HepG2 (cell line): ENCODE measurements at regions not wholly inside any gene's neighbourhood (a gene's known extent, or its start where the extent isn't known, plus 50 kb on each side); places are given as distances from the start of the nearest gene placed in this dataset.

Experiments used
- FOXA1 ChIP-seq, 2 experiments: fragments of 450-650 bp in 1 of 2; sonication (generic) in 1 of 2; formaldehyde crosslinking in 1 of 2; IDR thresholded peaks; 2 replicates each; pipeline versions ENCODE4 v1.4.0 to v1.6.1; 2016 to 2020; ENCODE audit warnings: missing genetic modification reagents in 1 of 2
- HNRNPLL ChIP-seq: fragments of 200-400 bp; formaldehyde crosslinking; IDR thresholded peaks from 2 replicates; pipeline ENCODE4 v1.6.1; 2017; ENCODE audit warnings: mild to moderate bottlenecking, low read depth, low read length; ENCODE audit not compliant: poor library complexity, severe bottlenecking
- MAFG ChIP-seq: sonication (generic); formaldehyde crosslinking; IDR thresholded peaks from 2 replicates; pipeline ENCODE4 v1.5.1; 2020; ENCODE audit warnings: mild to moderate bottlenecking, missing genetic modification reagents
- PCBP2 ChIP-seq: fragments of 200-400 bp; formaldehyde crosslinking; optimal IDR thresholded peaks from 2 replicates; pipeline ENCODE3; 2018; ENCODE audit warnings: low read length, low read depth; ENCODE audit not compliant: poor library complexity, severe bottlenecking
- RAD21 ChIP-seq: fragments of 450-650 bp; formaldehyde crosslinking; IDR thresholded peaks from 2 replicates; pipeline ENCODE4 v1.5.0; 2020; ENCODE audit warnings: mild to moderate bottlenecking
- RFX3 ChIP-seq: IDR thresholded peaks from 2 replicates; pipeline ENCODE4 v1.6.1; 2016; ENCODE audit warnings: missing biosample characterization, missing genetic modification reagents
- YY1 ChIP-seq: IDR thresholded peaks from 2 replicates; pipeline ENCODE4 v1.6.1; 2011; ENCODE audit warnings: low read length, low read depth, moderate library complexity, mild to moderate bottlenecking; ENCODE audit not compliant: insufficient read depth, insufficient replicate concordance
- ZFAT ChIP-seq: sonication (generic); formaldehyde crosslinking; conservative IDR thresholded peaks from 2 replicates; pipeline ENCODE4 v1.8.1; 2023; ENCODE audit warnings: missing genetic modification reagents, inconsistent platforms
- ZNF30 ChIP-seq: sonication (generic); formaldehyde crosslinking; IDR thresholded peaks from 2 replicates; pipeline ENCODE4 v1.5.0; 2020; ENCODE audit warnings: mild to moderate bottlenecking, missing genetic modification reagents
- ZNF839 ChIP-seq: sonication (generic); formaldehyde crosslinking; IDR thresholded peaks from 2 replicates; pipeline ENCODE4 v1.4.0; 2020; ENCODE audit warnings: missing genetic modification reagents, mild to moderate bottlenecking, borderline replicate concordance
- TF ChIP-seq, protein P1 (sequence below): sonication (generic); formaldehyde crosslinking; IDR thresholded peaks from 2 replicates; pipeline ENCODE4 v1.4.0; 2020; ENCODE audit warnings: missing genetic modification reagents, borderline replicate concordance
- TF ChIP-seq, protein P2 (sequence below): sonication (generic); formaldehyde crosslinking; IDR thresholded peaks from 2 replicates; pipeline ENCODE4 v1.4.0; 2020; ENCODE audit warnings: mild to moderate bottlenecking, missing genetic modification reagents
- TF ChIP-seq, protein P3 (sequence below): sonication (generic); formaldehyde crosslinking; IDR thresholded peaks from 2 replicates; pipeline ENCODE4 v1.4.0; 2020; ENCODE audit warnings: mild to moderate bottlenecking, missing genetic modification reagents
- TF ChIP-seq, protein P4 (sequence below): IDR thresholded peaks from 2 replicates; pipeline ENCODE4 v1.6.1; 2016; ENCODE audit warnings: low read depth, borderline replicate concordance
- TF ChIP-seq, protein P5 (sequence below): sonication (generic); formaldehyde crosslinking; IDR thresholded peaks from 2 replicates; pipeline ENCODE4 v1.8.0; 2022; ENCODE audit warnings: missing genetic modification reagents, mild to moderate bottlenecking, inconsistent platforms, borderline replicate concordance

DNA sequence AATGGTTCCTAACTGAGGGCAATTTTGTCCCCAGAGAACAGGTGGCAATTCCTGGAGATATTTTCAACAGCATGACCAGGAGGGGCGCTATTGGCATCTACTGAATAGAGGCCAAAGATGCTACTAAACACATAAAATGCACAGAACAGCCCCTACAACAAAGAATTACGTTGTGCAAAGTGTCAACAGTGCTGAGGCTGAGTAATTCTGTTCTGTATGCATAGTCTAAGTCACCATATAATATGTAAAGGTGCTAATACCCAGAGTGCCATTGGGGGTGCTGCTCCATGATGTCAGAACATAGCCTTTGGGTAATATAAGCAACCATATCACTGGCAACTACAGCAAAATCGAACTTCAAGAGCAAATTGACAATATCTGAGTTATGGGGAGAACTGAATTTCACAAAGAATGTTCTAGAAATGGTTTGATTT lies 213.3 kb upstream of the PHYHIPL start (continued):
- TF ChIP-seq, protein P1, sequence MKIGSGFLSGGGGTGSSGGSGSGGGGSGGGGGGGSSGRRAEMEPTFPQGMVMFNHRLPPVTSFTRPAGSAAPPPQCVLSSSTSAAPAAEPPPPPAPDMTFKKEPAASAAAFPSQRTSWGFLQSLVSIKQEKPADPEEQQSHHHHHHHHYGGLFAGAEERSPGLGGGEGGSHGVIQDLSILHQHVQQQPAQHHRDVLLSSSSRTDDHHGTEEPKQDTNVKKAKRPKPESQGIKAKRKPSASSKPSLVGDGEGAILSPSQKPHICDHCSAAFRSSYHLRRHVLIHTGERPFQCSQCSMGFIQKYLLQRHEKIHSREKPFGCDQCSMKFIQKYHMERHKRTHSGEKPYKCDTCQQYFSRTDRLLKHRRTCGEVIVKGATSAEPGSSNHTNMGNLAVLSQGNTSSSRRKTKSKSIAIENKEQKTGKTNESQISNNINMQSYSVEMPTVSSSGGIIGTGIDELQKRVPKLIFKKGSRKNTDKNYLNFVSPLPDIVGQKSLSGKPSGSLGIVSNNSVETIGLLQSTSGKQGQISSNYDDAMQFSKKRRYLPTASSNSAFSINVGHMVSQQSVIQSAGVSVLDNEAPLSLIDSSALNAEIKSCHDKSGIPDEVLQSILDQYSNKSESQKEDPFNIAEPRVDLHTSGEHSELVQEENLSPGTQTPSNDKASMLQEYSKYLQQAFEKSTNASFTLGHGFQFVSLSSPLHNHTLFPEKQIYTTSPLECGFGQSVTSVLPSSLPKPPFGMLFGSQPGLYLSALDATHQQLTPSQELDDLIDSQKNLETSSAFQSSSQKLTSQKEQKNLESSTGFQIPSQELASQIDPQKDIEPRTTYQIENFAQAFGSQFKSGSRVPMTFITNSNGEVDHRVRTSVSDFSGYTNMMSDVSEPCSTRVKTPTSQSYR (CRISPR knock-in tag) = no peak
- TF ChIP-seq FOXA1 (IDR thresholded peaks at IDR 0.05) = no peak
- TF ChIP-seq FOXA1 (CRISPR knock-in tag; IDR thresholded peaks at IDR 0.05) = peak; percentile 61; the same call in 1 of the 2 replicates
- no peak for TF ChIP-seq ZNF30
- no peak for TF ChIP-seq PCBP2
- TF ChIP-seq, protein P2, sequence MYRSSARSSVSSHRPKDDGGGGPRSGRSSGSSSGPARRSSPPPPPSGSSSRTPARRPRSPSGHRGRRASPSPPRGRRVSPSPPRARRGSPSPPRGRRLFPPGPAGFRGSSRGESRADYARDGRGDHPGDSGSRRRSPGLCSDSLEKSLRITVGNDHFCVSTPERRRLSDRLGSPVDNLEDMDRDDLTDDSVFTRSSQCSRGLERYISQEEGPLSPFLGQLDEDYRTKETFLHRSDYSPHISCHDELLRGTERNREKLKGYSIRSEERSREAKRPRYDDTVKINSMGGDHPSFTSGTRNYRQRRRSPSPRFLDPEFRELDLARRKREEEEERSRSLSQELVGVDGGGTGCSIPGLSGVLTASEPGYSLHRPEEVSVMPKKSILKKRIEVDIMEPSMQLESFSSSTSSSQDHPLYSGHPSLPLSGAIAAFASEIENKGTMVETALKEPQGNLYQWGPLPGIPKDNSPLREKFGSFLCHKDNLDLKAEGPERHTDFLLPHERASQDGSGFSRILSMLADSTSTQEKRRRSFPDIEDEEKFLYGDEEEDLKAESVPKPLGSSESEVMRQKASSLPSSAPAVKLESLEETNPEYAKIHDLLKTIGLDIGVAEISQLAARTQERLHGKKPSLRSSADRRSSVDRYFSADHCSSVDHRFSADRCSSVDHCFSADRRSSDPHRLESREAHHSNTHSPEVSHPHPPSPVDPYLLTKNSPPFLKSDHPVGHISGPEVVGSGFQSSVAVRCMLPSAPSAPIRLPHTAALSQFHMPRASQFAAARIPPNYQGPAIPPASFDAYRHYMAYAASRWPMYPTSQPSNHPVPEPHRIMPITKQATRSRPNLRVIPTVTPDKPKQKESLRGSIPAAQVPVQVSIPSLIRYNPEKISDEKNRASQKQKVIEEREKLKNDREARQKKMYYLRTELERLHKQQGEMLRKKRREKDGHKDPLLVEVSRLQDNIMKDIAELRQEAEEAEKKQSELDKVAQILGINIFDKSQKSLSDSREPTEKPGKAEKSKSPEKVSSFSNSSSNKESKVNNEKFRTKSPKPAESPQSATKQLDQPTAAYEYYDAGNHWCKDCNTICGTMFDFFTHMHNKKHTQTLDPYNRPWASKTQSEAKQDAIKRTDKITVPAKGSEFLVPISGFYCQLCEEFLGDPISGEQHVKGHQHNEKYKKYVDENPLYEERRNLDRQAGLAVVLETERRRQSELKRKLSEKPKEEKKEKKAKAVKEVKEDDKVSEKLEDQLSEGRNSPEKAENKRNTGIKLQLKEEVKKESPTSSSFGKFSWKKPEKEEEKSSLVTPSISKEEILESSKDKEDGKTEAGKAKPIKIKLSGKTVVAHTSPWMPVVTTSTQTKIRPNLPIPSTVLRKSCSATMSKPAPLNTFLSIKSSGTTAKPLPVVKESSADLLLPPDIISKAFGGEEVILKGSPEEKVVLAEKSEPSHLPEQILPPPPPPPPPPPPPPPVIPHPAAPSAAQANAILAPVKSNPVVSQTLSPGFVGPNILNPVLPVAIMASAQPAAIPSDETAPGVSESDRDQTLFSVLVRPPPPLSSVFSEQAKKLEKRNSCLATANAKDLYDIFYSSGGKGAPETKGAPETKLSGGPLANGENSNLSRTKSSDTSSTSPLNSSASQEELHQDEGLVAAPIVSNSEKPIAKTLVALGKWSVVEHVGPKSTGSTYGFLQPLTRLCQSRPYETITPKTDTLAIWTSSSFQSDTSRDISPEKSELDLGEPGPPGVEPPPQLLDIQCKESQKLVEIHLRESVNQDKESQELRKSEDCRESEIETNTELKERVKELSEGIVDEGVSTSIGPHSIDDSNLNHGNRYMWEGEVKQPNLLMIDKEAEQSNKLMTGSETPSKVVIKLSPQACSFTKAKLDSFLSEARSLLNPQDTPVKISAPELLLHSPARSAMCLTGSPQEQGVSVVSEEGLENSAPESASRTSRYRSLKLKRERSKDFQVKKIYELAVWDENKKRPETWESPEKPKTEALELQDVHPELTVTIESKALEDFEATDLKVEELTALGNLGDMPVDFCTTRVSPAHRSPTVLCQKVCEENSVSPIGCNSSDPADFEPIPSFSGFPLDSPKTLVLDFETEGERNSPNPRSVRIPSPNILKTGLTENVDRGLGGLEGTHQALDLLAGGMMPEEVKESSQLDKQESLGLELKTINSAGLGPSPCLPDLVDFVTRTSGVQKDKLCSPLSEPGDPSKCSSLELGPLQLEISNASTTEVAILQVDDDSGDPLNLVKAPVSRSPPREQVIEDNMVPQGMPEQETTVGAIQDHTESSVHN (CRISPR knock-in tag) = no peak
- TF ChIP-seq YY1 = no peak
- peak; percentile 48; the same call in 1 of the 2 replicates for TF ChIP-seq RAD21 (CRISPR knock-in tag)
- no peak for TF ChIP-seq ZFAT (CRISPR knock-in tag)
- TF ChIP-seq RFX3 (CRISPR knock-in tag) = no peak
- no peak for TF ChIP-seq HNRNPLL
- TF ChIP-seq MAFG (CRISPR knock-in tag) = no peak
- TF ChIP-seq, protein P3, sequence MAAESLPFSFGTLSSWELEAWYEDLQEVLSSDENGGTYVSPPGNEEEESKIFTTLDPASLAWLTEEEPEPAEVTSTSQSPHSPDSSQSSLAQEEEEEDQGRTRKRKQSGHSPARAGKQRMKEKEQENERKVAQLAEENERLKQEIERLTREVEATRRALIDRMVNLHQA (CRISPR knock-in tag) = no peak
- TF ChIP-seq ZNF839 (CRISPR knock-in tag) = no peak
- TF ChIP-seq, protein P4, sequence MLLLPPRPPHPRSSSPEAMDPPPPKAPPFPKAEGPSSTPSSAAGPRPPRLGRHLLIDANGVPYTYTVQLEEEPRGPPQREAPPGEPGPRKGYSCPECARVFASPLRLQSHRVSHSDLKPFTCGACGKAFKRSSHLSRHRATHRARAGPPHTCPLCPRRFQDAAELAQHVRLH (CRISPR knock-in tag) = no peak
- TF ChIP-seq, protein P5, sequence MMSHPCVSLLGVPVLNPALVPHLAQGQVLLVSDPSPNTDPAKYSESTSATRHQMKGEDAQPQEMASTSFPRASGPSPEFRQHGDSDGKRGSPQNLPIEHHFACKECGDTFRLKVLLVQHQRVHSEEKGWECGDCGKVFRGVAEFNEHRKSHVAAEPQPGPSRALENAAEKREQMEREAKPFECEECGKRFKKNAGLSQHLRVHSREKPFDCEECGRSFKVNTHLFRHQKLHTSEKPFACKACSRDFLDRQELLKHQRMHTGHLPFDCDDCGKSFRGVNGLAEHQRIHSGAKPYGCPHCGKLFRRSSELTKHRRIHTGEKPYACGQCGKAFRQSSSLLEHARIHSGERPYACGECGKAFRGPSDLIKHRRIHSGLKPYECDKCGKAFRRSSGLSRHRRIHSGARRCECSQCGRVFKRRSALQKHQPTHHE (CRISPR knock-in tag) = no peak
